Breast epithelium (tissue), 4 donors: ENCODE measurements at regions not wholly inside any gene's neighbourhood (a gene's known extent, or its start where the extent isn't known, plus 50 kb on each side); places are given as distances from the start of the nearest gene placed in this dataset.
"Not testable (repeated sequence)": the region's sequence is repeated elsewhere in the genome, so short reads cannot be mapped to it uniquely, and the experiment has no call there.

Experiments used
- DNase-seq, 2 donors: peaks; one replicate each; pipeline ENCODE4 v3.0.0-alpha.2; 2019; ENCODE audit warnings: low spot score in 2 of 2
- H3K27ac ChIP-seq, 2 donors: fragments of 200-600 bp; sonication (generic) in 1 of 2; one replicate each; pipeline ENCODE4 v1.5.1; 2016 to 2019; ENCODE audit warnings: mild to moderate bottlenecking in 1 of 2
- H3K27me3 ChIP-seq, 2 donors: fragments of 200-600 bp; sonication (generic) in 1 of 2; one replicate each; pipeline versions ENCODE4 v1.5.1 to v1.6.0; 2017 to 2019; ENCODE audit warnings: control low read depth in 1 of 2, mild to moderate bottlenecking in 1 of 2
- H3K36me3 ChIP-seq: fragments of 200-600 bp; one replicate; pipeline ENCODE4 v1.5.1; 2019
- H3K4me1 ChIP-seq, 2 donors: fragments of 200-600 bp; sonication (generic); one replicate each; pipeline ENCODE4 v1.5.1; 2016 to 2019; ENCODE audit warnings: control low read depth in 1 of 2
- H3K4me3 ChIP-seq, 3 donors: fragments of 200-600 bp; sonication (generic); 1 replicate in 2 of 3; 2 replicates in 1 of 3; pipeline ENCODE4 v1.5.1; 2016 to 2019; ENCODE audit warnings: mild to moderate bottlenecking in 3 of 3, moderate library complexity in 2 of 3
- H3K9me3 ChIP-seq, 2 donors: fragments of 200-600 bp; sonication (generic) in 1 of 2; one replicate each; pipeline ENCODE4 v1.5.1; 2016 to 2019; ENCODE audit warnings: control low read depth in 1 of 2
- POLR2A ChIP-seq: fragments of 450-650 bp; IDR thresholded peaks from one replicate; pipeline ENCODE4 v1.6.1; 2016; ENCODE audit warnings: antibody characterized with exemption, mild to moderate bottlenecking, moderate library complexity
- POLR2AphosphoS5 ChIP-seq, 3 donors: sonication (generic); formaldehyde crosslinking; IDR thresholded peaks; one replicate each; pipeline ENCODE4 v1.6.1; 2017; ENCODE audit warnings: antibody characterized with exemption in 3 of 3
- intact Hi-C: fragments of 100-400 bp; cut with DNase I; formaldehyde crosslinking; loops from one replicate; pipeline ENCODE4 v1.15.1; 2023; ENCODE audit warnings: low total_unique reads
- TF ChIP-seq, protein P1 (sequence below), 3 donors: fragments of 450-650 bp; IDR thresholded peaks; one replicate each; pipeline ENCODE4 v1.5.1; 2016 to 2017; ENCODE audit warnings: antibody characterized with exemption in 3 of 3, mild to moderate bottlenecking in 3 of 3, moderate library complexity in 3 of 3

DNA sequence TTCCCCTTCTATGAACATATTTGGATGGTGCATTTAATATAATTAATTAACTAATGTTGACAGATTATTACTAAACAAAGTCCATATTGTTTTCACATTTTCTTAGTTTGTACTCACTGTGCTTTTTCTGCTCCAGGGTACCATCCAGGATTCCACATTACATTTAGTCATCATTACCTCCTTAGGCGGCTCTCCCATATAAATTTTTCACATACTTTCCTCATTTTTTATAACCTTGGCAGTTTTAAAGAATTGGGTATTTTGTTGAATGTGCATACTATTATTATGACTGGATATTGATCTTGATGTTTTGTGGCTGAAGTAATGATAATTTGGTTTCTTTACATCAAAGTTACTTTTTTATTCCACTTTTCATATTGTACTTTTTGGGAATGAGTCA is 755.6 kb upstream of the ANO3 start:
- H3K4me3 ChIP-seq: no peak overlapping the region
- no peak for DNase-seq
- no peaks in the 10 kb centered on the region for H3K4me1 ChIP-seq
- no peaks in the 10 kb centered on the region for H3K36me3 ChIP-seq
- H3K27me3 ChIP-seq: no peaks in the 10 kb centered on the region
- intact Hi-C loops: no loop called here
- no peaks in the 10 kb centered on the region for H3K9me3 ChIP-seq
- TF ChIP-seq POLR2A (no peak), POLR2AphosphoS5 (IDR thresholded peaks at IDR 0.05) (no peak)
- TF ChIP-seq, protein P1, sequence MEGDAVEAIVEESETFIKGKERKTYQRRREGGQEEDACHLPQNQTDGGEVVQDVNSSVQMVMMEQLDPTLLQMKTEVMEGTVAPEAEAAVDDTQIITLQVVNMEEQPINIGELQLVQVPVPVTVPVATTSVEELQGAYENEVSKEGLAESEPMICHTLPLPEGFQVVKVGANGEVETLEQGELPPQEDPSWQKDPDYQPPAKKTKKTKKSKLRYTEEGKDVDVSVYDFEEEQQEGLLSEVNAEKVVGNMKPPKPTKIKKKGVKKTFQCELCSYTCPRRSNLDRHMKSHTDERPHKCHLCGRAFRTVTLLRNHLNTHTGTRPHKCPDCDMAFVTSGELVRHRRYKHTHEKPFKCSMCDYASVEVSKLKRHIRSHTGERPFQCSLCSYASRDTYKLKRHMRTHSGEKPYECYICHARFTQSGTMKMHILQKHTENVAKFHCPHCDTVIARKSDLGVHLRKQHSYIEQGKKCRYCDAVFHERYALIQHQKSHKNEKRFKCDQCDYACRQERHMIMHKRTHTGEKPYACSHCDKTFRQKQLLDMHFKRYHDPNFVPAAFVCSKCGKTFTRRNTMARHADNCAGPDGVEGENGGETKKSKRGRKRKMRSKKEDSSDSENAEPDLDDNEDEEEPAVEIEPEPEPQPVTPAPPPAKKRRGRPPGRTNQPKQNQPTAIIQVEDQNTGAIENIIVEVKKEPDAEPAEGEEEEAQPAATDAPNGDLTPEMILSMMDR (IDR thresholded peaks at IDR 0.05): no peak
- H3K27ac ChIP-seq: no peak overlapping the region

DNA sequence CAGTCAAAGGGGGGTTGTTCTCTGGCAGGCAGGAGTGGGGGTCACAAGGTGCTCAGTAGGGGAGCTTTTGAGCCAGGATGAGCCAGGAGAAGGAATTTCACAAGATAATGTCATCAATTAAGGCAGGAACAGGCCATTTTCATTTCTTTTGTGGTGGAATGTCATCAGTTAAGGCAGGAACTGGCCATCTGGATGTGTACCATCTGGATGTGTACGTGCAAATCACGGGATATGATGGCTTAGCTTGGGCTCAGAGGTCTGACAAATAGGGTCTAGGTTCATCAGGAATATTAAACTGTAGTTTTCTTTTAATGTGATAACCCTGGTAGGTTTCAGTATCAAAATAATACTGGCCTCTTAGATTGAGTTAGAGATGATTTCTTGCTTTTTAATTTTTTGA is 752.4 kb upstream of the ANO3 start:
- not testable (repeated sequence) for H3K27me3 ChIP-seq, H3K4me3 ChIP-seq

DNA sequence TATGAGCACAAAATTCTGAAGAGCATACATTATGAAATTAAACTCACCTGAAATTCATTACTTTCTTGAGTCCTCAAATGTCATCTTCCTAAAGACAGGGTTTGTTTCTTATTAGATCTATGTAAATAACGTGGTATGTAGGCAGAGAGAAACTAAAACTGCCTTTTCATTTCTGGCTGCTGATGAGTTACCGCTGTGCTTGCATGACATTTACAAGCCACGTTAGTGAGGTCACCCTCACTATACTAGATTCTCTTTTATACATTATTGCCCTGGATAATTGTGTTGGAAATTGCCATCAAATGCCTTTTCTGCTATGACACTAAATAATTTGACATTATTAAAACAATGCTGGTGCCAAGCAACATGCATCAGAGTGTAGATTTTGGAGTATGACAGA is 748.3 kb upstream of the ANO3 start:
- TF ChIP-seq POLR2AphosphoS5 (IDR thresholded peaks at IDR 0.05): no peak
- no peak for TF ChIP-seq POLR2A
- TF ChIP-seq, protein P1 (IDR thresholded peaks at IDR 0.05): no peak
- Histone ChIP-seq H3K4me1 (no peaks in the 10 kb centered on the region), H3K9me3 (no peaks in the 10 kb centered on the region), H3K4me3 (no peak overlapping the region), H3K36me3 (no peaks in the 10 kb centered on the region), H3K27ac (no peak overlapping the region), H3K27me3 (no peaks in the 10 kb centered on the region)
- intact Hi-C loops: no loop called here
- DNase-seq: no peak

More for the DNA sequence above, 752.4 kb upstream of the ANO3 start:
- H3K27ac ChIP-seq, intact Hi-C loops, H3K36me3 ChIP-seq, H3K4me1 ChIP-seq, DNase-seq, H3K9me3 ChIP-seq: not testable (repeated sequence)

DNA sequence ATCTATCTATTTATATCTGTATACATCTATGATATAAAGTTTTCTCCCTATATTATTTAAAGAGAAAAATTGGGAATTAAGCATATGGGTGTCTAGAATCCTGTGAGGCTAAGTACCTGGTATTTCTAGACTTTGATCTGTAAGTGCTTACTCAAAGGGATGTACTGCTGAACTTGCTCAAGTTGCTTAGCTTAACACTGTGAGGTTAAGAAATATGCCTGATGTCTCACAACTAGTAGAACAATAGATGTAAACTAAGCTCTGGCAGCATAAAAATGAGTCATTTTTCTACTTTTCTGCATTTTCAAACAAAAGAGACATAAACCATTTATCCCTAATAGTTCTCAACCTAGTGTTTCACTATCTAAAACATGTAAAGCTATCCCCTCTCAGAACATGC is 744.4 kb upstream of the ANO3 start:
- no peaks in the 10 kb centered on the region for H3K4me1 ChIP-seq
- no peaks in the 10 kb centered on the region for H3K27me3 ChIP-seq
- H3K36me3 ChIP-seq: no peaks in the 10 kb centered on the region
- H3K27ac ChIP-seq: no peak overlapping the region
- no peak for DNase-seq
- no peaks in the 10 kb centered on the region for H3K9me3 ChIP-seq
- H3K4me3 ChIP-seq: no peak overlapping the region
- TF ChIP-seq, protein P1 (IDR thresholded peaks at IDR 0.05): no peak
- TF ChIP-seq POLR2AphosphoS5 (IDR thresholded peaks at IDR 0.05) (no peak), POLR2A (no peak)
- intact Hi-C loops: no loop called here

DNA sequence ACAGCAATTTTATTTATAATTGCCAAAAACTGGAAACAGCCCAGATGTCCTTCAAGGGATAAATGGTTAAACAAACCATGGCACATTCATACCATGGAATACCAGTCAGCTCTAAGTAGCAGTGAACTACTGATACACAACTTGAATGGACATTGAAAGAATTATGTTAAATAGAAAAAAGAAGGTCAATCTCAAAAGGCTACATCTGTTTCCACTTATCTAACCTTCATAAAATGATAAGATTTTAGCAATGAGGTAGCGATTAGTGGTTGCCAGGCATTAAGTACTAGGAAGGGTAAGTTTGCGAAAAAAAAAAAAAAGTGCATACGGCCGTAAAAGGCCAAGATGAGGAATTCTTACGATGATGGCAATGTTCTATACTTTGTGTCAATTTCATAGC is 738.7 kb upstream of the ANO3 start:
- Histone ChIP-seq H3K27me3 (no peaks in the 10 kb centered on the region), H3K9me3 (no peaks in the 10 kb centered on the region), H3K4me3 (no peak overlapping the region), H3K27ac (no peak overlapping the region), H3K4me1 (no peaks in the 10 kb centered on the region), H3K36me3 (no peaks in the 10 kb centered on the region)
- intact Hi-C loops: no loop called here
- TF ChIP-seq POLR2A (no peak), POLR2AphosphoS5 (IDR thresholded peaks at IDR 0.05) (no peak)
- TF ChIP-seq, protein P1 (IDR thresholded peaks at IDR 0.05): no peak
- no peak for DNase-seq

DNA sequence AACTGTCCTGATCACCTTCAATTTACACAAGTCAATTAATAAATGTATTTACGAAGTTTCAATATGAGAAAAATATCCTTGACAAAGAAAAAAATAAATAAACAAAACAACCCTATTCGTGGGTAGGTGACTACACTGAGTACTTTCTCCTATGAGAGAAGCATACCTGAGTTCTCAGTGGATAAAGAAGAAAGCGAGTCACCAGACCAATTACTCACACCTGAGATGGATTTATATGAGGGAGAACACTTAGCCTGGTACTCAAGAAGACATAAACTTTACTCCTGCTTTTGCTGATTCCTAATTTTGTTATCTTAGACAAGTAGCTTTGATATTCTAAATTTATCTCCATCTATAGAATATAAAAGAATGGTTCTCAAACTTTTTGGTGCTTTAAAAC is 735.2 kb upstream of the ANO3 start:
- DNase-seq: no peak
- Histone ChIP-seq H3K36me3 (no peaks in the 10 kb centered on the region), H3K9me3 (no peaks in the 10 kb centered on the region), H3K27ac (no peak overlapping the region), H3K27me3 (no peaks in the 10 kb centered on the region), H3K4me1 (no peaks in the 10 kb centered on the region), H3K4me3 (no peak overlapping the region)
- TF ChIP-seq POLR2A (no peak), POLR2AphosphoS5 (IDR thresholded peaks at IDR 0.05) (no peak)
- TF ChIP-seq, protein P1 (IDR thresholded peaks at IDR 0.05): no peak
- intact Hi-C loops: no loop called here
